Fibroblast of the aortic adventitia (primary cell): ENCODE measurements at regions not wholly inside any gene's neighbourhood (a gene's known extent, or its start where the extent isn't known, plus 50 kb on each side); places are given as distances from the start of the nearest gene placed in this dataset.

Experiments
- DNase-seq: peaks from one replicate; pipeline ENCODE4 v3.0.0-alpha.2; 2010; ENCODE audit warnings: low read depth
- H3K4me3 ChIP-seq: 2 replicates; pipeline ENCODE4 v1.5.1; 2011; ENCODE audit warnings: low read depth, mild to moderate bottlenecking, control low read depth, low read length, moderate library complexity
- CTCF ChIP-seq: IDR thresholded peaks from 2 replicates; pipeline ENCODE4 v1.5.1; 2011; ENCODE audit warnings: mild to moderate bottlenecking, low read length, control low read depth, inconsistent platforms; ENCODE audit not compliant: insufficient read depth

GRCh38 chr7:53983480-53983879 lies 558.7 kb upstream of the VSTM2A start:
- no peak for DNase-seq
- no peak overlapping the region for H3K4me3 ChIP-seq
- TF ChIP-seq CTCF: no peak

- no peak for TF ChIP-seq CTCF
- no peak for DNase-seq
Observed at GRCh38 chr7:53984776-53985175, 557.4 kb upstream of the VSTM2A start.

DNA sequence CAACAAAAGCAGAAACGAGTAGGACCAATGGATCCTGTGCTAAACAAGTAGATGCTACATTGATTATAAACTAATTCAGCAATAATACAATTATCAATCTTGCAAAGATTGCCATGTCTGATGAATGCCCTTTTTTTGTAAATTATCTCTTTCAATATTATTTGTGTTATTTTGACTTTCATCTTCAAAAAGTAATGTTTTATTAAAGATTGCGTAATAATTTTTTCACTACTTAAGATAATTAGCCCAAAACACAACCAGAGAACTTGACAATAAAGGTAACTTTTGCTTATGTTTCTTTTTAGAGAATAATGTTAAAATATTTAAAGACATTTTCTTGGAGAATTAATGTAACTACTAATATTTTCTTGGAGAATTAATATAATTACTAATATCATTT lies 553.8 kb upstream of the VSTM2A start:
- no peak overlapping the region for H3K4me3 ChIP-seq
- DNase-seq: no peak
- no peak for TF ChIP-seq CTCF

More at GRCh38 chr7:53984776-53985175, 557.4 kb upstream of the VSTM2A start:
- H3K4me3 ChIP-seq: no peak overlapping the region

DNA sequence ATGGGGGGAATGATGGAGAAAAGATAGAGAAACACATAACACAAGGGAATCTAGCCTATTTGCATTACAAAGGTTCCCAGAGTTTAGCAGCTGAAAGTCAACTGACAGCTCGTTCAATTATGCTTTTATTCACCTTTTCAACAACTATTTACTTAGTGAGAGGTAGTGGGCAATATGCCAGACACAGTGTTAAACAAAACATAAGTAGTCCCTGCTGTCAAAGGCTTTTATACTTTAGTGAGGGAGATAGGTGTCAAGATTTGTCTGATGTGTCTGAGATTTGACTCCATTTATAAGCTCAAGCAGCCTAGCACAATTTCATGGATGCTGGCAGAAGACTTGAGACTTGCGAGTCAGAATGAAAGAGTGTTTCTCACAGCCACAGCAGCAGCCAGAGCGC lies 549.0 kb upstream of the VSTM2A start:
- no peak for DNase-seq
- no peak for TF ChIP-seq CTCF
- H3K4me3 ChIP-seq: no peak overlapping the region

- TF ChIP-seq CTCF: no peak
- DNase-seq: no peak
- H3K4me3 ChIP-seq: no peak overlapping the region
Observed at GRCh38 chr7:53996876-53997275, 545.3 kb upstream of the VSTM2A start.

GRCh38 chr7:54014765-54015164 lies 527.4 kb upstream of the VSTM2A start:
- DNase-seq: no peak
- no peak overlapping the region for H3K4me3 ChIP-seq
- no peak for TF ChIP-seq CTCF

DNA sequence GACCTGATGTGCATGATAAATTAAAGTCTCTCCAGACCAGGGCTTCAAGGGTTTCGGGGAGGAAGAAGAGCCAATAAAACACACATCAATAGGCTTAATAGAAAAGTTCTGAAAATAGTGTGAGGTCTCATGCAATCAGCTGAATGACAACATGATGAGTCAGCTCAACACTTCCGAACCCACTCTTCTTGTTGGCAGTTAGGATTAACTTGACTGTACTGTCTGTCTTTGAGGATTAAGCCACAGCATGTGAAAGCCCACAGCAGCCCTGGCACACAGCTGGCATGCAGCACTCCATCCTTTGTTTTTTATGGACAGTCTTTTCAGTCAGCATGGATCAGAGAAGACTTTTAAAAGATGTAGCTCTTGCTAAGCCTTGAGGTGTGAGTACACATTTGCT lies 526.9 kb upstream of the VSTM2A start:
- H3K4me3 ChIP-seq: no peak overlapping the region
- DNase-seq: no peak
- no peak for TF ChIP-seq CTCF
